ENCODE measurements at regions not wholly inside any gene's neighbourhood (a gene's known extent, or its start where the extent isn't known, plus 50 kb on each side); places are given as distances from the start of the nearest gene placed in this dataset.
"Not testable (repeated sequence)": the region's sequence is repeated elsewhere in the genome, so short reads cannot be mapped to it uniquely, and the experiment has no call there.

DNA sequence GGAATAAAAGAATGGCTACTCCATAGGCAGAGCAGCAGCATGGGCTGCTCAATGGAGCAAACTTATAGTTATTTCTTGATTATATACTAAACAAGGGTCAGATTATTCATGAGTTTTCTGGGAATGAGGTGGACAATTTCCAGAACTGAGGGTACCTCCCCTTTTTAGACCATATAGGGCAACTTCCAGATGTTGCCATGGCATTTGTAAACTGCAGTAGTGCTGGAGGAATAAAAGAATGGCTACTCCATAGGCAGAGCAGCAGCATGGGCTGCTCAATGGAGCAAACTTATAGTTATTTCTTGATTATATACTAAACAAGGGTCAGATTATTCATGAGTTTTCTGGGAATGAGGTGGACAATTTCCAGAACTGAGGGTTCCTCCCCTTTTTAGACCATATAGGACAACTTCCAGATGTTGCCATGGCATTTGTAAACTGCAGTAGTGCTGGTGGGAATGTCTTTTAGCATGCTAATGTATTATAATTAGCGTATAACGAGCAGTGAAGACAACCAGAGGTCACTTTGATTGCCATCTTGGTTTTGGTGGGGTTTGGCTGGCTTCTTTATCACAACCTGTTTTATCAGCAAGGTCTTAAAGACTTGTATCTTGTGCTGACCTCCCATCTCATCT, 364.6 kb upstream of the RGS6 start:
- not testable (repeated sequence) for H2BK5ac ChIP-seq (ENCODE audit: low read depth, low read length, poor library complexity, severe bottlenecking); H3K4me3 ChIP-seq (ENCODE audit: insufficient read depth in 1 of 2, low read depth in 1 of 2, low read length in 2 of 2); H4K91ac ChIP-seq (ENCODE audit: low read length); H3K23ac ChIP-seq (ENCODE audit: low read length in 2 of 2); DNase-seq; H3K79me1 ChIP-seq (replicated peaks; ENCODE audit: low read length, poor library complexity, severe bottlenecking); H2BK120ac ChIP-seq (ENCODE audit: low read depth, low read length); H3K4me2 ChIP-seq (ENCODE audit: low read length, poor library complexity, severe bottlenecking); H2BK12ac ChIP-seq (ENCODE audit: low read length in 2 of 2); H3K4ac ChIP-seq (ENCODE audit: low read depth in 1 of 2, low read length in 2 of 2); H3K9ac ChIP-seq (ENCODE audit: low read length); H3K27me3 ChIP-seq (ENCODE audit: control insufficient read depth in 1 of 2, insufficient read depth in 1 of 2, low read length in 2 of 2); H3K14ac ChIP-seq (ENCODE audit: low read length in 2 of 2); H3K36me3 ChIP-seq (ENCODE audit: control insufficient read depth in 1 of 2, insufficient read depth in 2 of 2, low read depth in 1 of 2, low read length in 2 of 2); H4K8ac ChIP-seq (ENCODE audit: low read length); H3K4me1 ChIP-seq (ENCODE audit: control insufficient read depth, insufficient read depth, low read depth, low read length); H3K27ac ChIP-seq (ENCODE audit: low read length, poor library complexity, severe bottlenecking); H2AK5ac ChIP-seq (ENCODE audit: low read length, severe bottlenecking); H3K9me3 ChIP-seq (ENCODE audit: control insufficient read depth, low read length); H2AFZ ChIP-seq (ENCODE audit: low read depth, low read length); H3K18ac ChIP-seq (ENCODE audit: low read depth in 1 of 2, low read length in 2 of 2); H2BK15ac ChIP-seq (ENCODE audit: low read depth, poor library complexity, severe bottlenecking)
- WGBS: 75% methylated on average over 2 of the region's 2 CpGs

DNA sequence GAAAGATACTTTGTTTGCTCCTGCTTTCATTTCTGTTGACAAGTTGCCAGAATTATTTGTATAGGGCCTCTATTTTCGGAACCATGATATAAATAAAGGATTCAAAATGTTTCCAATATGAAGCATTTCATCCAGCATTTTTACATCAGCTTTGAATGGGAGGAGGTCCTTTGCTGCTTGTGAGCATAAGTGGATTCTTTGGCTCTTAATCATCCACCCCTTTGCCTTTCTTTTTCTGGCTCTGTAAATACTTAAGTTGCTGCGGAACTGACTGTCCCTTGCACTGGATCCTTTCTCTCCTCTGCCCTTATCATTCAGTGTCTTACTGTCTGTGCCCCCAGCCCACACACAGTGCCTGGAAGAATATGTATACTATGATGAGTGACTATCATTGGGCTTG, 357.3 kb upstream of the RGS6 start:
- Histone ChIP-seq H3K23ac (ENCODE audit: low read length in 2 of 2) (no peak overlapping the region), H3K4me3 (ENCODE audit: insufficient read depth in 1 of 2, low read depth in 1 of 2, low read length in 2 of 2) (no peak overlapping the region), H2BK12ac (ENCODE audit: low read length in 2 of 2) (no peak overlapping the region), H4K8ac (ENCODE audit: low read length) (no peak overlapping the region), H3K4ac (ENCODE audit: low read depth in 1 of 2, low read length in 2 of 2) (no peak overlapping the region), H4K91ac (ENCODE audit: low read length) (no peak overlapping the region), H3K27me3 (ENCODE audit: control insufficient read depth in 1 of 2, insufficient read depth in 1 of 2, low read length in 2 of 2) (no peaks in the 10 kb centered on the region), H2BK5ac (ENCODE audit: low read depth, low read length, poor library complexity, severe bottlenecking) (no peak overlapping the region), H3K9ac (ENCODE audit: low read length) (no peak overlapping the region), H3K36me3 (ENCODE audit: control insufficient read depth in 1 of 2, insufficient read depth in 2 of 2, low read depth in 1 of 2, low read length in 2 of 2) (no peaks in the 10 kb centered on the region), H2AFZ (ENCODE audit: low read depth, low read length) (no peak overlapping the region), H3K79me1 (replicated peaks; ENCODE audit: low read length, poor library complexity, severe bottlenecking) (peaks cover 6% of the 10 kb centered on the region), H3K18ac (ENCODE audit: low read depth in 1 of 2, low read length in 2 of 2) (no peak overlapping the region), H3K27ac (ENCODE audit: low read length, poor library complexity, severe bottlenecking) (no peak overlapping the region), H3K14ac (ENCODE audit: low read length in 2 of 2) (no peak overlapping the region), H3K9me3 (ENCODE audit: control insufficient read depth, low read length) (no peaks in the 10 kb centered on the region), H2BK15ac (ENCODE audit: low read depth, poor library complexity, severe bottlenecking) (no peak overlapping the region), H3K4me2 (ENCODE audit: low read length, poor library complexity, severe bottlenecking) (no peak overlapping the region), H2AK5ac (ENCODE audit: low read length, severe bottlenecking) (no peak overlapping the region), H2BK120ac (ENCODE audit: low read depth, low read length) (no peak overlapping the region), H3K4me1 (ENCODE audit: control insufficient read depth, insufficient read depth, low read depth, low read length) (peaks cover 2% of the 10 kb centered on the region)
- DNase-seq: peak; percentile 83
- WGBS: 0% methylated on average over 1 of the region's 2 CpGs

DNA sequence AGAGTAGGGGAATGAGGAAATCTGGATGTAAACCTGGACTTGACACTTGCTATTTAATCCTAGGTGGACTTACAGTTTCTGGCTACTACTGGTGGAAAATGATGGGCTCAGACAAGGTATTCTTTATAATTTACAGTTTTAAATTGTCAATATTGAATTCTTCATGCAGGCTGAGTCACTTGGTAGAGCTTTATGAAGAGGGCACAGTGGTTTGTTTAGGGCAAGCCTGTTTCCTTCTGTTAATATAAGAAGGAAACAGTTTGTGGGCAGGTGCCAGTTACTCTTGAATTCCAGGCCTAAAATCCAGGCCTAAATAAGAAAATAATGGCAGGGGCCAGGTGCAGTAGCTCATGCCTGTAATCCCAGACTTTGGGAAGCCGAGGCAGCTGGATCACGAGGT, 355.8 kb upstream of the RGS6 start:
- H3K36me3 ChIP-seq (ENCODE audit: control insufficient read depth in 1 of 2, insufficient read depth in 2 of 2, low read depth in 1 of 2, low read length in 2 of 2): no peaks in the 10 kb centered on the region
- peaks cover 2% of the 10 kb centered on the region for H3K4me1 ChIP-seq (ENCODE audit: control insufficient read depth, insufficient read depth, low read depth, low read length)
- H3K14ac ChIP-seq (ENCODE audit: low read length in 2 of 2): no peak overlapping the region
- 98% methylated on average over 2 of the region's 2 CpGs for WGBS
- peaks cover 4% of the 10 kb centered on the region for H3K79me1 ChIP-seq (replicated peaks; ENCODE audit: low read length, poor library complexity, severe bottlenecking)
- H3K9ac ChIP-seq (ENCODE audit: low read length): no peak overlapping the region
- no peak overlapping the region for H3K23ac ChIP-seq (ENCODE audit: low read length in 2 of 2)
- H4K8ac ChIP-seq (ENCODE audit: low read length): no peak overlapping the region
- H3K9me3 ChIP-seq (ENCODE audit: control insufficient read depth, low read length): no peaks in the 10 kb centered on the region
- H3K27me3 ChIP-seq (ENCODE audit: control insufficient read depth in 1 of 2, insufficient read depth in 1 of 2, low read length in 2 of 2): no peaks in the 10 kb centered on the region
- H2BK120ac ChIP-seq (ENCODE audit: low read depth, low read length): no peak overlapping the region
- H2BK12ac ChIP-seq (ENCODE audit: low read length in 2 of 2): no peak overlapping the region
- H3K27ac ChIP-seq (ENCODE audit: low read length, poor library complexity, severe bottlenecking): no peak overlapping the region
- no peak overlapping the region for H2AFZ ChIP-seq (ENCODE audit: low read depth, low read length)
- no peak overlapping the region for H2AK5ac ChIP-seq (ENCODE audit: low read length, severe bottlenecking)
- H4K91ac ChIP-seq (ENCODE audit: low read length): no peak overlapping the region
- no peak for DNase-seq
- H3K4me2 ChIP-seq (ENCODE audit: low read length, poor library complexity, severe bottlenecking): no peak overlapping the region
- no peak overlapping the region for H3K4ac ChIP-seq (ENCODE audit: low read depth in 1 of 2, low read length in 2 of 2)
- H3K18ac ChIP-seq (ENCODE audit: low read depth in 1 of 2, low read length in 2 of 2): no peak overlapping the region
- H3K4me3 ChIP-seq (ENCODE audit: insufficient read depth in 1 of 2, low read depth in 1 of 2, low read length in 2 of 2): no peak overlapping the region
- H2BK5ac ChIP-seq (ENCODE audit: low read depth, low read length, poor library complexity, severe bottlenecking): no peak overlapping the region
- H2BK15ac ChIP-seq (ENCODE audit: low read depth, poor library complexity, severe bottlenecking): no peak overlapping the region

DNA sequence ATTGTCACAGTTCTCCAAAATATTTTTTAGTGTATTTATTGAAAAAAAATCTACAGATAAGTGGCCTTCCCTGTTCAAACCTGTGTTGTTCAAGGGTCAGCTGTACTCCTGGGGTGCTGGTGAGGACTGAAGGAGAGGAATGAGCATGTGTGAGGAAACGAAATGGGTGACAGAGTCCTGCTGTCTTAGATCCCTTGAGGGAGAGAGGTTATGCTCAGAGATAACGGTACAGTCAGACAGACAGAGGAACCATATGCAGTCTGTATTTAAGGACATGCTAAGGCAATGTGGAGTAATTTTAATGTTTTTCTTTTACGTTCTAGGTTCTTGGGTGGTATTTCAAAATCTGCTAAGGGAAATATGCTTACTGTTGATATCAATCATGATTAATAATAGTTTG, 352.9 kb upstream of the RGS6 start:
- Histone ChIP-seq H2BK5ac (ENCODE audit: low read depth, low read length, poor library complexity, severe bottlenecking) (no peak overlapping the region), H3K79me1 (replicated peaks; ENCODE audit: low read length, poor library complexity, severe bottlenecking) (peaks cover 3% of the 10 kb centered on the region)

More for the DNA sequence above, 352.9 kb upstream of the RGS6 start:
- Histone ChIP-seq H2AFZ (ENCODE audit: low read depth, low read length) (no peak overlapping the region), H2BK12ac (ENCODE audit: low read length in 2 of 2) (no peak overlapping the region), H3K23ac (ENCODE audit: low read length in 2 of 2) (no peak overlapping the region), H2AK5ac (ENCODE audit: low read length, severe bottlenecking) (no peak overlapping the region), H4K8ac (ENCODE audit: low read length) (no peak overlapping the region), H3K27ac (ENCODE audit: low read length, poor library complexity, severe bottlenecking) (no peak overlapping the region), H3K9me3 (ENCODE audit: control insufficient read depth, low read length) (no peaks in the 10 kb centered on the region), H3K18ac (ENCODE audit: low read depth in 1 of 2, low read length in 2 of 2) (no peak overlapping the region), H3K4me2 (ENCODE audit: low read length, poor library complexity, severe bottlenecking) (no peak overlapping the region), H2BK120ac (ENCODE audit: low read depth, low read length) (no peak overlapping the region), H2BK15ac (ENCODE audit: low read depth, poor library complexity, severe bottlenecking) (no peak overlapping the region), H3K27me3 (ENCODE audit: control insufficient read depth in 1 of 2, insufficient read depth in 1 of 2, low read length in 2 of 2) (no peaks in the 10 kb centered on the region), H3K36me3 (ENCODE audit: control insufficient read depth in 1 of 2, insufficient read depth in 2 of 2, low read depth in 1 of 2, low read length in 2 of 2) (no peaks in the 10 kb centered on the region), H3K4me1 (ENCODE audit: control insufficient read depth, insufficient read depth, low read depth, low read length) (peaks cover 1% of the 10 kb centered on the region), H3K4me3 (ENCODE audit: insufficient read depth in 1 of 2, low read depth in 1 of 2, low read length in 2 of 2) (no peak overlapping the region), H3K4ac (ENCODE audit: low read depth in 1 of 2, low read length in 2 of 2) (no peak overlapping the region), H3K14ac (ENCODE audit: low read length in 2 of 2) (no peak overlapping the region), H4K91ac (ENCODE audit: low read length) (no peak overlapping the region), H3K9ac (ENCODE audit: low read length) (no peak overlapping the region)
- WGBS: 93% methylated on average over 3 of the region's 3 CpGs
- DNase-seq: no peak

Measured in mesenchymal stem cell (in vitro differentiated cells and primary cell).